Stromal cell of bone marrow (primary cell): ENCODE measurements at regions not wholly inside any gene's neighbourhood (a gene's known extent, or its start where the extent isn't known, plus 50 kb on each side); places are given as distances from the start of the nearest gene placed in this dataset.

ENCODE experiments used
- DNase-seq: peaks from one replicate; pipeline ENCODE4 v3.0.0-alpha.2; 2012; ENCODE audit warnings: low read depth

- DNase-seq: no peak
Observed at GRCh38 chr7:18250133-18250532, 222.5 kb upstream of the PRPS1L1 start.

DNA sequence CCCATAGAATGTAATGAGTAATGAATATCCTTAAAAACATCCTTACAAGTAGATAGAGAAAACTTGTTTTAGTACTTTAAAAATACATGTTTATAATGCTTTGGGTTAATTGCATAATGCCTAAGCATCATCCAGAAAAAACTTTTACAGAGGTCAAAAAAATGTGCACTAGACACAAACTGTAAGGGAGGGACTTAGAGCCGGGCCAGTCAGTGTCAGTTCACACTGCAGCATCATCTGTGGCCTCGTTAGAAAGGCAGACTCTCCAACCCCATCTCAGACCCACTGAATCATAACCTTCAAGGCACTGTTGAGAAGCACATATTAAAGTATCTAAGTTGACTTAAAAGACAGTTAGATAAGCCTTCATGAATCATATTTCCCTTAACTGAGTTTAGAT is 230.1 kb upstream of the PRPS1L1 start:
- DNase-seq: peak; percentile 48

GRCh38 chr7:18262058-18262457 is 233.5 kb upstream of the HDAC9 start:
- no peak for DNase-seq

- no peak for DNase-seq
Observed at GRCh38 chr7:18265611-18266281, 229.8 kb upstream of the HDAC9 start.

- DNase-seq: no peak
Observed at GRCh38 chr7:18268571-18268970, 227.0 kb upstream of the HDAC9 start.

DNA sequence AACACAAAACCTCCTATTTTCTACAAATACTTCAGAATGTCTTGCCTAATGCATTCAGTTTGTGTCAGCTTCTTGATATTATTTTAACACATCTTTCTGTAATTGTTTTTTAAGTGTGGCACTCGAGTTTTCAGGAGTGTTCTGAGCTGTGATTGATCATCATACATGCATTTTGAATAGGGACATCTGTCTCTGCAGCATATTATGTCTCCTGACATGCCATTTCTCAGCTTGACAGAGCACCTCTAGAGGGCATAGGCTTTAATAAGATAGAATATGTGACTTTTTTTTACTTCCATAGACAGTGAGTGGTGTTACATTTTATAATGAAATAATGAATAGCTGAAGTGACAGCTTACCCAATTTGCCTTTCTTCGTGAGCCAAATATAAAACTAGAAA is 219.2 kb upstream of the HDAC9 start:
- no peak for DNase-seq

- DNase-seq: no peak
Observed at GRCh38 chr7:18278316-18278715, 217.2 kb upstream of the HDAC9 start.

GRCh38 chr7:18283045-18283444 is 212.5 kb upstream of the HDAC9 start:
- no peak for DNase-seq

DNA sequence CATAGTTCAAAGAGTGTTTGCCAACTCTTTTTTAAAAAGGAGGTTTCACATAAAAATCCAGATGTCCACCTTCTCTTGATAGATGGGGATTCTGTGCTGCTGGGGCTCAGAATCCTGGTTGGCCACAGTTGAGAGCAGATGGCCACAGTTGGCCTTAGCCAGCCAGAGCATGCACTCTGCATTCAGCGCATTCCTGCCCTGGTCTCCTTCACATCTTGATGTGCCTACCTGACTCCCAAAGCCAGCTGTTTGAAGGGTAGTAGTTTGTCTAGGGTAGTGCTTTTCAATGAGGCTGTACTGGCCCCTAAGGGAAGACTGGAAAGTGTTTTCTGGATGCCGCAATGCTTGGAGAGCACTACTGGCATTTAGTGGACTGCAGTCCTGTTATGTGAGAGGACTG is 208.1 kb upstream of the HDAC9 start:
- no peak for DNase-seq

DNA sequence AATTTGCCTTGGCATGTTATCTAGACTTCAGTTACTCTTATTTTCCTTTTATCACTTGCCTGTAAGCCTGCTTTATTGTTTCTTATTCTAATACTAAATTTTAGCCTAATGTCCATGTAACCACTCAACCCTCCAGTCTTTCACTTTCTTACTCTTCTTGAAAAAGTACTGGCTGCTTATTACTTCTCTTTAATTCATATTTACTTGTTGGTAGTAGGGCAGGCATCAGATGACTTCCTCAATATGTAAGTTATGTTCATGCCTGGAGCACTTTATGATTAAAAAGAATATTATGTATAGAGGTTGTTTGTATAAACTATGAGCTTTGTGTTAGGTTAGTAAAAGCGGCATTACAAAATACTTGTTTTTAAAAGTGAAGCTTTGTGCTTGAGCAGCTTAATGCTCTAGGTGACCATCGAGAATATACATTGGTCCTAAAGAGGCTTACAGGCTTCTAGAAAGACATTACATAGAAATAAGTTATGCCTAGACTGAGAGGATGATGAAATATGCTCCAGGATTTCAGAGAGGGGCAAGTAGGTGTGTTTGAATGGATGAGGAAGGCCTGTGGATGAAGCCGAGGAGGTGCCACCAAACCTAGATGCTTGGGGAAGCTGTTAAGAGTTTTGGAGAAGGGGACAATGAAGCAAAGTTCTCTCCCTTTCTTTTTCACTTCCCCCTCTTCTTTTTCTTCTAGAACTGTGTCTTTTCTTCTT is 207.1 kb upstream of the HDAC9 start:
- DNase-seq: no peak

- DNase-seq: no peak
Observed at GRCh38 chr7:18289788-18290187, 205.8 kb upstream of the HDAC9 start.

DNA sequence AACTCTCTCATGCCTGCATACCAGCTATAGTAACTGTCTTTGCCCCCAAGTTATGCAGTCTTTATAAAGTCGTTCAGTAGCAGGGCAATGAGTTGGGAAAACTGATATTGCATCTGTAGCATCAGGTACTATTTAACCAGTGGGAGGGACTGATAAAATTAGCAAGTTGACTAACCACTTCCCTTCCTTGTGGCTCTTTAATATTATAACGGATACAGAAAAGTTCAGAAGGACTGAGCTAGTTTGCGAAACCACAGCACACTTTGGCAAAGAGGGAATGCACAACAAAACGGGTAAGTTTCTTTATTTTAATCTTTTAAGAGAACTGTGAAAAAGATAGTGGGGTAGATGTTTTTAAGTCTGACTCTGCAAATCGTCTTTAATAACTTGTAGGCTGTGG is 205.3 kb upstream of the HDAC9 start:
- DNase-seq: no peak

- no peak for DNase-seq
Observed at GRCh38 chr7:18290865-18291264, 204.7 kb upstream of the HDAC9 start.

- no peak for DNase-seq
Observed at GRCh38 chr7:18292584-18292983, 203.0 kb upstream of the HDAC9 start.

DNA sequence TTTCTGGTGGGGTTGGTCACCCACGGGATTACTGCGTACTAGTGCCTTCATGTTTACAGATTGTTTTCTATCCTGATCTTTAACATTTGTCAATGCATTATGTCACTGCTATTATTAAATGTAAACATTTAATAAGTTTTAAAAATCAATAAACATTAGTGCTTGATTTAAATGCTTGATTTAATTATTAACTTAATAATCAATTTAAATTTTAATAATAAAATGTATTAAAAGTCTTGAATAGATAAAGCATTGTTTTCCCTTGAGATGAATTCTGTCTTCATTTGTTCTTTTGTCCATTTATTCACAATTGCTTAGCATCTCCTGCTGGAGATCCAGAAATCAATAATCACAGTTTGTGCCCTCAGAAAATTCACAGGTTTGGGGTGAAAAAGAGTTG is 201.8 kb upstream of the HDAC9 start:
- DNase-seq: no peak

GRCh38 chr7:18294411-18294810 is 201.1 kb upstream of the HDAC9 start:
- DNase-seq: no peak

DNA sequence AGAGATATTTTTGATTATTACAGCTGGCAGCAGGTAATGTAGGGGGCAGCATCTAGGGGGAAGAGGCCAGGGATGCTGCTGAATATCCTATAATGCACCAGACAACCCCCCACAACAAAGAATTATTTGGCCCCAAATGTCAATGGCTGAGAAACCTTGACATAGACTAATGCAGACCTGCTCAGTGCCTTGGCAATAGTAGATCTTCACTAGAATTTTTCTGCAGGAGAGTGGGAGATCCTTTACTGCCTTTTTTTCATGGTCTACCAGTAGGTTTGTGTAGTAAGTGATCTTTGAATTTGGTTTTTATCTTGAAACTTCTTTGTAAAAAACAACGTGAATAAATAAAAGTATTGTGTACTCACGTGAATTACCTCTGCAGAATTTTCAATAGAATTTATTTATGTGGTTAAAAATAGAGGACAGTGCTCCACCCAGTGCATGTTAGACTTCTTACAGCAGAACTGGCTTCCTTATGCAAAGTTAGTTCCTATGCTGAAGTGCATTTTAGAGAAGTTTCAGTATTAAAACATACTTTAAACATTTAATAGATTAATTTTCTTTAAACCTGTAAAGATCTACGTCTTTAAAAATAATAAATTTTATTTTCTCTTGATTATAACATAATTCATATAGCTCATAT is 199.6 kb upstream of the HDAC9 start:
- DNase-seq: no peak

- DNase-seq: no peak
Observed at GRCh38 chr7:18302097-18302496, 193.5 kb upstream of the HDAC9 start.

DNA sequence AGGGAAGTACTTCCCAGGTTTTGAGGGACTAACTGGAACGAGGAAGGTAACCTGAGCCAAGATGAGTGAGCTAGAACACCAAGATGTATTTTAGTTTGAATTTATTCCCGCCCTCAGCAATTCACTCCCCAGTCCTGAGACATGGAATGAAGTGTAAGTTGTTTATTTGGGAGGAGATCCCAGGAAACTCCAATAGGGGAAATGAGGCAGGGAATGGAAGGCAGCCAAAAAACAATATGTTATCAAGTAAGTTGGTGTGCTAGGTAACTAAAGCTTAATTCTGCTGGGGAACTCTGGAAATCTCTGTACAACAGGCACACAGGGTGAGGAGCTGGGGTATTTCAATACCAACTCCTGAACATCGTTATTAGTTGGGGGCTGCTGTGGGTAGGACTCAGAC is 189.7 kb upstream of the HDAC9 start:
- no peak for DNase-seq

DNA sequence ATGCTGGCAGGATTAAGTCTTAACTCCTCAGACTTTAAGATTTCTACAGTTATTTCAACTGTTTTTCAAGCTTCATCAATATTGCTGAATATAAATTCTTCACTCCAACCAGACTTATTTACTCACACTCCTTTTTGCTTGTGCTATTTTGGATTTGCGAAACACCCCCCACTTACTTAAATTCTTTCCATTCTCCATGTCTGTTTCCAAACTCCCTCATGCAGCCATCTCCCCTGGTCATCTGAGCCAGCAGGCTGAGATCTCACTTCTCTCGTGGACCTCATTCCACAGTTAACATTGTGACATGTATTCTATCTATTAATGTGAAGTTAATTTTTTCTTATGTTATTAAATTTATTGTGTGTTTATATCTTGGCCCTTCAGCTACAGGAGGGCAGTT is 188.9 kb upstream of the HDAC9 start:
- DNase-seq: no peak

GRCh38 chr7:18308938-18309337 is 186.6 kb upstream of the HDAC9 start:
- no peak for DNase-seq

DNA sequence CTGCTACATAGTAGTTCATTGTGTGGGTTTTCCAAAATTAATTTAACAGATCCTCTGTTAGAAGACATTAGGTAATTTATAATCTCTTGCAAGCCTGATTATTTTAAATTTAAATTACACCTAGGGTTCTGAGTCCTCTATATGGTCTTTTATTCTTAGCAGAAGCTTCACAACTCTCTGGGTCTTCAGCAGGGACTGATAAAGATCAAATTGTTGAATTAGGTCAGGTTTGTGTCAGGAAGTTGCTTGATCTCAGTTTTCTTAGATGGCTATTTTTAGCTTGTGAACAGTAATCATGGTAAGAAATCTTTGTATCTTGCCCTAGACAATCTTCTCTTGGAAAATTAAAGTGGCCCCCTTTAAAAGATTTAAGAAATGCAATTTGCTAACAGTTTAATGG is 183.1 kb upstream of the HDAC9 start:
- no peak for DNase-seq

DNA sequence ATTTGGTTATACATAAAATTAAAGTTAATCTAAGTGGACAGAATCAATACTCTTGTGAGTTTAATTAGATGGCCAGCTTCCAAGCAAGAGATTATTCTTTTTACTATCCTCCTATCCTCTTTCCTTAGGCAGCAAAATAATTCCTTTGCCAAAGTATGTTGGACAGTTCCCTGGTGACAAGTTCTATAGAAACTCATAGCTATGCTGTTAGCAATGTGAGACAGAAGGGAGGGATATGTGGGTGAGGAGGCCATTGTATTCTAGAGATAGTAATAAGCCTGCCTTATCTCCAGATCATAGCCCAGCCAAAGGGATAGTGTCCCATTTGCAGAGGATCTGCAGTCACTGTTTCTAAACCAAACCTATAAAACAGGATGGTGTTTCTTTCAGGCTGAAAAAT is 181.6 kb upstream of the HDAC9 start:
- DNase-seq: no peak

GRCh38 chr7:18315241-18315640 is 180.3 kb upstream of the HDAC9 start:
- DNase-seq: no peak
